SK-N-MC (cell line): ENCODE measurements at regions not wholly inside any gene's neighbourhood (a gene's known extent, or its start where the extent isn't known, plus 50 kb on each side); places are given as distances from the start of the nearest gene placed in this dataset.

Source experiments
- EZH2 ChIP-seq: fragments of 200-600 bp; sonication (generic); IDR thresholded peaks from one replicate; pipeline ENCODE4 v1.6.1; 2017; ENCODE audit warnings: antibody characterized with exemption
- POLR2AphosphoS5 ChIP-seq: IDR thresholded peaks from 2 replicates; pipeline ENCODE4 v1.6.1; 2012; ENCODE audit warnings: mild to moderate bottlenecking, low read depth, low read length, borderline replicate concordance

GRCh38 chr4:149008415-149009025 lies 566.3 kb upstream of the NR3C2 start:
- no peak for TF ChIP-seq POLR2AphosphoS5
- TF ChIP-seq EZH2: no peak
